ENCODE measurements at regions not wholly inside any gene's neighbourhood (a gene's known extent, or its start where the extent isn't known, plus 50 kb on each side); places are given as distances from the start of the nearest gene placed in this dataset.
A peak's percentile ranks its signal among the peaks of the same experiment; 100 is the strongest.

DNA sequence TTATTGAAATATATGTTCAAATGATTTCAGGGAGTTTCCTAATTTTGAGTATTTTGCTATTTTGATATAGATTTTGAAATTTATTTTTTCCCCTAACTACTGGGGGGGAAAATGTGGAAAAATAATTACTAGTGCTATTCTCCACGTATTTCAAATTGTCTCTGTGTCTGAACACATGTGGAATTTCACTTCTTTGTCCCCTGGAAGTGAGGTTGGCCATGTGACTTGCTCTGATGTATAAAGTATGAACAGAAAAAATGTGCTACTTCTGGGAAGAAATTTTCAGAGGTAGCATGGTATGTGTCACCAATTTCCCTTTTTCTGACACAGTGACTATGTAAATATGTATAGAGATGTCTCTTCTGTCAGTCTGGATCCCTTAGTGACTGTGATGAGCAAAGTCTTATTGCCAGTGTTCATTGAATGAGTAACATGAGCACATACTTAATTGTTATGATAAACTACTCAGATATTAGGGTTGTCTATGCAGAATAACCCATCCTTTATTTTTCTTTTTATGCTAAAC lies 215.4 kb upstream of the CCN2 start:
- Histone ChIP-seq H3K4me1 (ENCODE audit: insufficient read depth, low read length) (peaks cover 16% of the 10 kb centered on the region), H3K36me3 (replicated peaks in 1 of 2; ENCODE audit: control insufficient read depth in 1 of 2, insufficient read depth in 2 of 2, low read length in 2 of 2) (no peaks in the 10 kb centered on the region), H3K9ac (ENCODE audit: insufficient read depth, low read depth, low read length) (no peak overlapping the region), H3K9me3 (ENCODE audit: low read length) (0 out of 2 replicates have a peak, but pooled peaks cover 3% of the 10 kb centered on the region), H2AFZ (ENCODE audit: low read length) (no peak overlapping the region), H3K79me2 (ENCODE audit: insufficient read depth, low read length) (no peaks in the 10 kb centered on the region), H3K4me2 (ENCODE audit: low read depth, low read length) (no peak overlapping the region), H3K27me3 (ENCODE audit: control insufficient read depth in 1 of 2, insufficient read depth in 2 of 2, low read length in 2 of 2) (peaks cover 0 to 6% of the 10 kb centered on the region in 2 experiments; a peak in 1 of 5 replicates), H4K20me1 (ENCODE audit: insufficient read depth, low read length) (no peaks in the 10 kb centered on the region), H3K27ac (ENCODE audit: extremely low read length, insufficient read depth, low read length) (no peak overlapping the region), H3K4me3 (replicated peaks in 1 of 3; ENCODE audit: insufficient read depth in 1 of 3, low read depth in 2 of 3, low read length in 3 of 3) (no peak overlapping the region)
- BruUV-seq (replicated peaks): no TSS peak
- intact Hi-C loops (cut with micrococcal nuclease; ENCODE audit: unreplicated experiment) (no loop called here), in situ Hi-C loops (cut with HindIII; ENCODE audit: extremely low pct_ligation_motif_present, low pct_unique_long_range_greater_than_20kb) (loop anchor here (10.0 kb wide), 1 partner anchor 212 kb away; the partner anchor contains the start of gene CCN2)
- FAIRE-seq (no peak), DNase-seq (ENCODE audit: low spot score) (no peak), ATAC-seq (no peak)
- TF ChIP-seq SMAD9 (CRISPR knock-in tag; IDR thresholded peaks at IDR 0.05): no peak
- TF ChIP-seq, protein P1, sequence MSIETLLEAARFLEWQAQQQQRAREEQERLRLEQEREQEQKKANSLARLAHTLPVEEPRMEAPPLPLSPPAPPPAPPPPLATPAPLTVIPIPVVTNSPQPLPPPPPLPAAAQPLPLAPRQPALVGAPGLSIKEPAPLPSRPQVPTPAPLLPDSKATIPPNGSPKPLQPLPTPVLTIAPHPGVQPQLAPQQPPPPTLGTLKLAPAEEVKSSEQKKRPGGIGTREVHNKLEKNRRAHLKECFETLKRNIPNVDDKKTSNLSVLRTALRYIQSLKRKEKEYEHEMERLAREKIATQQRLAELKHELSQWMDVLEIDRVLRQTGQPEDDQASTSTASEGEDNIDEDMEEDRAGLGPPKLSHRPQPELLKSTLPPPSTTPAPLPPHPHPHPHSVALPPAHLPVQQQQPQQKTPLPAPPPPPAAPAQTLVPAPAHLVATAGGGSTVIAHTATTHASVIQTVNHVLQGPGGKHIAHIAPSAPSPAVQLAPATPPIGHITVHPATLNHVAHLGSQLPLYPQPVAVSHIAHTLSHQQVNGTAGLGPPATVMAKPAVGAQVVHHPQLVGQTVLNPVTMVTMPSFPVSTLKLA (IDR thresholded peaks at IDR 0.05): peak; percentile 80
- 0% methylated on average over 1 of the region's 1 CpG for WGBS (ENCODE audit: low lambda C conversion rate)
- ChIA-PET POLR2A (no interaction called here), CTCF (ENCODE audit: low intra/inter-chr PET ratio, low total read pairs) (no interaction called here)

DNA sequence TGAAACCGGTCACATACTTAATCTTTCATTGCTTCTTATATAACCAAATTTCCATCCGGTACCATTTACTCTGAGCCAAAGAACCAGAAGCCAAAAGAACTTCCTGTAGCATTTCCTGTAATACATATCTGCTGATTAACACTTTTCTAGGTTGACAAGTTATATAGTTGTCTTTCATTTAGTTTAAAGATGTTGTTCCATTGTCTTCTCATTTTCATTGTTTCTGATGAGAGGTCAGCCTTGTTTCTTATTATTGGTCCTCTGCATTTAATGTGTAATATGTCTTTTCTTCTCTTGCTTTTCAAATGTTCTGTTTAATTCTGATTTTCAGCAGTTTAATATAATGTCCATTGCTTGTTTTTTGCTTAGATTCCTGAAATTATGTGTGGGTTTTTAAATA lies 214.5 kb upstream of the CCN2 start:
- Histone ChIP-seq H3K4me3 (replicated peaks in 1 of 3; ENCODE audit: insufficient read depth in 1 of 3, low read depth in 2 of 3, low read length in 3 of 3) (no peak overlapping the region), H3K9me3 (ENCODE audit: low read length) (0 out of 2 replicates have a peak, but pooled peaks cover 3% of the 10 kb centered on the region), H3K27me3 (ENCODE audit: control insufficient read depth in 1 of 2, insufficient read depth in 2 of 2, low read length in 2 of 2) (no peaks in the 10 kb centered on the region), H3K36me3 (replicated peaks in 1 of 2; ENCODE audit: control insufficient read depth in 1 of 2, insufficient read depth in 2 of 2, low read length in 2 of 2) (no peaks in the 10 kb centered on the region), H4K20me1 (ENCODE audit: insufficient read depth, low read length) (no peaks in the 10 kb centered on the region), H3K27ac (ENCODE audit: extremely low read length, insufficient read depth, low read length) (no peak overlapping the region), H3K9ac (ENCODE audit: insufficient read depth, low read depth, low read length) (no peak overlapping the region), H3K4me2 (ENCODE audit: low read depth, low read length) (no peak overlapping the region), H3K79me2 (ENCODE audit: insufficient read depth, low read length) (no peaks in the 10 kb centered on the region), H2AFZ (ENCODE audit: low read length) (no peak overlapping the region), H3K4me1 (ENCODE audit: insufficient read depth, low read length) (peaks cover 22% of the 10 kb centered on the region)
- DNase-seq (ENCODE audit: low spot score) (no peak), FAIRE-seq (no peak), ATAC-seq (no peak)
- CTCF ChIA-PET (ENCODE audit: low intra/inter-chr PET ratio, low total read pairs): no interaction called here
- in situ Hi-C loops (cut with HindIII; ENCODE audit: extremely low pct_ligation_motif_present, low pct_unique_long_range_greater_than_20kb) (loop anchor here (10.0 kb wide), 1 partner anchor 211 kb away; the partner anchor contains the start of gene CCN2), intact Hi-C loops (cut with micrococcal nuclease; ENCODE audit: unreplicated experiment) (no loop called here)
- WGBS (ENCODE audit: low lambda C conversion rate): 73% methylated on average over 2 of the region's 2 CpGs
- no peak for TF ChIP-seq JARID2 (CRISPR knock-in tag; IDR thresholded peaks at IDR 0.05; ENCODE audit: insufficient replicate concordance)
- TF ChIP-seq ERF (CRISPR knock-in tag; IDR thresholded peaks at IDR 0.05): no peak
- TF ChIP-seq ZNF317 (CRISPR knock-in tag; IDR thresholded peaks at IDR 0.05): peak; percentile 89
- no peak for TF ChIP-seq ZNF557 (CRISPR knock-in tag; IDR thresholded peaks at IDR 0.05)
- POLR2A ChIA-PET: no interaction called here
- BruUV-seq (replicated peaks): no TSS peak

Measured in HepG2 (cell line).